Mammary epithelial cell (primary cell): ENCODE measurements at regions not wholly inside any gene's neighbourhood (a gene's known extent, or its start where the extent isn't known, plus 50 kb on each side); places are given as distances from the start of the nearest gene placed in this dataset.

ENCODE experiments used
- EZH2 ChIP-seq: IDR thresholded peaks from 2 replicates; pipeline ENCODE4 v1.6.1; 2012; ENCODE audit warnings: low read length, inconsistent platforms, borderline replicate concordance
- TF ChIP-seq, protein P1 (sequence below), 2 donors: IDR thresholded peaks in 1 of 2; conservative IDR thresholded peaks in 1 of 2; 2 replicates each; pipeline ENCODE4 v1.5.1; 2011 to 2012; ENCODE audit warnings: inconsistent platforms in 2 of 2, low read length in 2 of 2, mild to moderate bottlenecking in 2 of 2, control low read depth in 1 of 2, low read depth in 1 of 2; ENCODE audit not compliant: insufficient read depth in 1 of 2; ENCODE audit errors: extremely low read depth in 1 of 2

DNA sequence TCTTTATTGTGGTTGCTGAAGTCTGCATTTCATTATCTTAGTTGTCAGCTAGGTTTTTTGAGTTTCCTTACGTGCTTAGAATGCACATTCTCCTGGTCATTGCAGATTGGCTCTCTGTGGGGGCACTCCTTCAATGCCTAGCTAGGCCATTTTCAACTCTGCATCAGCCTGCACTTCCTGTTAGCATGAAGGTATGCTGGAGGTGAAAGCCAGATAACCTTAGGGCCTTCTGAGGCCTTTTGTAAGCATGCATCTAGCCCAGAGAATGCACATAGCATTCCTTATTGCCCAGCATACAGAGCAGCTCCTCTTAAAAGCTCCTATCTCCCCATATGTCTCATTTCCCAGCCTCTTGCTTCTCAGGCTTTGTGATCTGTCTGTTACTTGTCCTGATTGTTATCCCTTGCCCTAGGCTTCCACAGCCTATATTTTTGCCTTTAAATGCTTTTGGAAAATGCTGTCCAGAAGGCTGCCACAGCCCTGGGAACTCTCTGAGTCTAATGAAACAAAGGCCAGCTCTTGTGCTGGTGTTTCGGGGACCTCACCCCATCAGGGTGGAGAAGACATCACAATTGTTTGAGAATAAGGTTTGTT is 108.1 kb upstream of the IGFBP3 start:
- TF ChIP-seq, protein P1, sequence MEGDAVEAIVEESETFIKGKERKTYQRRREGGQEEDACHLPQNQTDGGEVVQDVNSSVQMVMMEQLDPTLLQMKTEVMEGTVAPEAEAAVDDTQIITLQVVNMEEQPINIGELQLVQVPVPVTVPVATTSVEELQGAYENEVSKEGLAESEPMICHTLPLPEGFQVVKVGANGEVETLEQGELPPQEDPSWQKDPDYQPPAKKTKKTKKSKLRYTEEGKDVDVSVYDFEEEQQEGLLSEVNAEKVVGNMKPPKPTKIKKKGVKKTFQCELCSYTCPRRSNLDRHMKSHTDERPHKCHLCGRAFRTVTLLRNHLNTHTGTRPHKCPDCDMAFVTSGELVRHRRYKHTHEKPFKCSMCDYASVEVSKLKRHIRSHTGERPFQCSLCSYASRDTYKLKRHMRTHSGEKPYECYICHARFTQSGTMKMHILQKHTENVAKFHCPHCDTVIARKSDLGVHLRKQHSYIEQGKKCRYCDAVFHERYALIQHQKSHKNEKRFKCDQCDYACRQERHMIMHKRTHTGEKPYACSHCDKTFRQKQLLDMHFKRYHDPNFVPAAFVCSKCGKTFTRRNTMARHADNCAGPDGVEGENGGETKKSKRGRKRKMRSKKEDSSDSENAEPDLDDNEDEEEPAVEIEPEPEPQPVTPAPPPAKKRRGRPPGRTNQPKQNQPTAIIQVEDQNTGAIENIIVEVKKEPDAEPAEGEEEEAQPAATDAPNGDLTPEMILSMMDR (conservative IDR thresholded peaks at IDR 0.05 in 1 of 2, IDR thresholded peaks at IDR 0.05 in 1 of 2; ENCODE audit: extremely low read depth in 1 of 2, insufficient read depth in 1 of 2, low read depth in 1 of 2, low read length in 2 of 2), result no peak
- TF ChIP-seq EZH2, result no peak
